Kidney epithelial cell (primary cell): ENCODE measurements at regions not wholly inside any gene's neighbourhood (a gene's known extent, or its start where the extent isn't known, plus 50 kb on each side); places are given as distances from the start of the nearest gene placed in this dataset.

Source experiments
- DNase-seq: peaks from one replicate; pipeline ENCODE4 v3.0.0-alpha.2; 2010; ENCODE audit warnings: low read depth
- H3K27me3 ChIP-seq: 2 replicates; pipeline ENCODE4 v1.6.0; 2011; ENCODE audit warnings: low read length; ENCODE audit not compliant: control insufficient read depth, insufficient read depth
- H3K36me3 ChIP-seq: 2 replicates; pipeline ENCODE4 v1.5.1; 2011; ENCODE audit warnings: low read length; ENCODE audit not compliant: control insufficient read depth, insufficient read depth
- H3K4me3 ChIP-seq: 2 replicates; pipeline ENCODE4 v1.5.1; 2011; ENCODE audit warnings: low read depth, mild to moderate bottlenecking, control low read depth, low read length
- CTCF ChIP-seq: IDR thresholded peaks from 2 replicates; pipeline ENCODE4 v1.5.1; 2011; ENCODE audit warnings: mild to moderate bottlenecking, moderate library complexity, low read length, control low read depth, inconsistent platforms; ENCODE audit not compliant: insufficient read depth, poor library complexity, severe bottlenecking

GRCh38 chr2:107582487-107582886, 244.2 kb upstream of the RGPD4 start:
- no peak for TF ChIP-seq CTCF
- no peak for DNase-seq
- no peaks in the 10 kb centered on the region for H3K36me3 ChIP-seq

GRCh38 chr2:107584577-107584976, 242.1 kb upstream of the RGPD4 start:
- H3K4me3 ChIP-seq: no peak overlapping the region
- no peaks in the 10 kb centered on the region for H3K36me3 ChIP-seq
- DNase-seq: no peak
- no peaks in the 10 kb centered on the region for H3K27me3 ChIP-seq
- TF ChIP-seq CTCF: no peak

More at GRCh38 chr2:107582487-107582886, 244.2 kb upstream of the RGPD4 start:
- Histone ChIP-seq H3K4me3 (no peak overlapping the region), H3K27me3 (no peaks in the 10 kb centered on the region)

GRCh38 chr2:107585851-107586250, 240.8 kb upstream of the RGPD4 start:
- no peaks in the 10 kb centered on the region for H3K36me3 ChIP-seq
- no peak overlapping the region for H3K4me3 ChIP-seq
- DNase-seq: no peak
- H3K27me3 ChIP-seq: no peaks in the 10 kb centered on the region
- no peak for TF ChIP-seq CTCF

- DNase-seq: no peak
- TF ChIP-seq CTCF: no peak
- Histone ChIP-seq H3K36me3 (no peaks in the 10 kb centered on the region), H3K27me3 (no peaks in the 10 kb centered on the region), H3K4me3 (no peak overlapping the region)
Observed at GRCh38 chr2:107588181-107588580, 238.5 kb upstream of the RGPD4 start.

- DNase-seq: no peak
- no peak for TF ChIP-seq CTCF
- Histone ChIP-seq H3K36me3 (no peaks in the 10 kb centered on the region), H3K27me3 (no peaks in the 10 kb centered on the region), H3K4me3 (no peak overlapping the region)
Observed at GRCh38 chr2:107589079-107589491, 237.6 kb upstream of the RGPD4 start.

- no peak overlapping the region for H3K4me3 ChIP-seq
- DNase-seq: no peak
- H3K36me3 ChIP-seq: no peaks in the 10 kb centered on the region
- no peak for TF ChIP-seq CTCF
- H3K27me3 ChIP-seq: no peaks in the 10 kb centered on the region
Observed at GRCh38 chr2:107591561-107592279, 235.0 kb upstream of the RGPD4 start.
